ENCODE measurements at regions not wholly inside any gene's neighbourhood (a gene's known extent, or its start where the extent isn't known, plus 50 kb on each side); places are given as distances from the start of the nearest gene placed in this dataset.

DNA sequence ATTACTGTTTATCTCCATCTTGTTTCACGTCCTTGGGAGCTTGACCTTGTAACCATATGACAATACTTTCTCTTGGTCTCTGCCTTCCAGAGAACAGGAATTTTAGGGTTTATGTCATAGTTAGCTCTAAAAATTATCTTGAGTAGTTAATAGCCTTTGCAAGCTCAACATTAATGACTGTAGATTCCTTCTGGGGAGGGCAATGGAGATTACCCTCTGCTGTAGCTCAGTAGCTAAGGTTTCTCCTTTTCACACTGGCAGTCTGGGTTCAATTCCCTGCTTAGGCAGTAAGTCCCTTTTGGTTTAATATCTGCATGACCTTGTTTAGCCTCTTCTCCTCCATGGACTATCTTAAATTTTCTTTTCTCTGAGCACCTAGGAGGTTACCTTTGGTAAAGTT, 181.7 kb upstream of the GPR101 start:
- TF ChIP-seq CREB1 (CRISPR knock-in tag; IDR thresholded peaks at IDR 0.05) (no peak), FOXP1 (CRISPR knock-in tag; IDR thresholded peaks at IDR 0.05; ENCODE audit: borderline replicate concordance) (no peak), SP1 (CRISPR knock-in tag; conservative IDR thresholded peaks at IDR 0.05) (no peak), IRF2 (CRISPR knock-in tag; IDR thresholded peaks at IDR 0.05; ENCODE audit: borderline replicate concordance, low read depth) (no peak), TEAD4 (CRISPR knock-in tag; IDR thresholded peaks at IDR 0.05) (no peak)
- TF ChIP-seq, protein P1, sequence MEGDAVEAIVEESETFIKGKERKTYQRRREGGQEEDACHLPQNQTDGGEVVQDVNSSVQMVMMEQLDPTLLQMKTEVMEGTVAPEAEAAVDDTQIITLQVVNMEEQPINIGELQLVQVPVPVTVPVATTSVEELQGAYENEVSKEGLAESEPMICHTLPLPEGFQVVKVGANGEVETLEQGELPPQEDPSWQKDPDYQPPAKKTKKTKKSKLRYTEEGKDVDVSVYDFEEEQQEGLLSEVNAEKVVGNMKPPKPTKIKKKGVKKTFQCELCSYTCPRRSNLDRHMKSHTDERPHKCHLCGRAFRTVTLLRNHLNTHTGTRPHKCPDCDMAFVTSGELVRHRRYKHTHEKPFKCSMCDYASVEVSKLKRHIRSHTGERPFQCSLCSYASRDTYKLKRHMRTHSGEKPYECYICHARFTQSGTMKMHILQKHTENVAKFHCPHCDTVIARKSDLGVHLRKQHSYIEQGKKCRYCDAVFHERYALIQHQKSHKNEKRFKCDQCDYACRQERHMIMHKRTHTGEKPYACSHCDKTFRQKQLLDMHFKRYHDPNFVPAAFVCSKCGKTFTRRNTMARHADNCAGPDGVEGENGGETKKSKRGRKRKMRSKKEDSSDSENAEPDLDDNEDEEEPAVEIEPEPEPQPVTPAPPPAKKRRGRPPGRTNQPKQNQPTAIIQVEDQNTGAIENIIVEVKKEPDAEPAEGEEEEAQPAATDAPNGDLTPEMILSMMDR (IDR thresholded peaks at IDR 0.05) = no peak
- TF ChIP-seq, protein P2, sequence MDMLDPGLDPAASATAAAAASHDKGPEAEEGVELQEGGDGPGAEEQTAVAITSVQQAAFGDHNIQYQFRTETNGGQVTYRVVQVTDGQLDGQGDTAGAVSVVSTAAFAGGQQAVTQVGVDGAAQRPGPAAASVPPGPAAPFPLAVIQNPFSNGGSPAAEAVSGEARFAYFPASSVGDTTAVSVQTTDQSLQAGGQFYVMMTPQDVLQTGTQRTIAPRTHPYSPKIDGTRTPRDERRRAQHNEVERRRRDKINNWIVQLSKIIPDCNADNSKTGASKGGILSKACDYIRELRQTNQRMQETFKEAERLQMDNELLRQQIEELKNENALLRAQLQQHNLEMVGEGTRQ (CRISPR knock-in tag; IDR thresholded peaks at IDR 0.05) = no peak
- TF ChIP-seq, protein P3, sequence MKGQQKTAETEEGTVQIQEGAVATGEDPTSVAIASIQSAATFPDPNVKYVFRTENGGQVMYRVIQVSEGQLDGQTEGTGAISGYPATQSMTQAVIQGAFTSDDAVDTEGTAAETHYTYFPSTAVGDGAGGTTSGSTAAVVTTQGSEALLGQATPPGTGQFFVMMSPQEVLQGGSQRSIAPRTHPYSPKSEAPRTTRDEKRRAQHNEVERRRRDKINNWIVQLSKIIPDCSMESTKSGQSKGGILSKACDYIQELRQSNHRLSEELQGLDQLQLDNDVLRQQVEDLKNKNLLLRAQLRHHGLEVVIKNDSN (CRISPR knock-in tag; IDR thresholded peaks at IDR 0.05) = no peak
- TF ChIP-seq, protein P4, sequence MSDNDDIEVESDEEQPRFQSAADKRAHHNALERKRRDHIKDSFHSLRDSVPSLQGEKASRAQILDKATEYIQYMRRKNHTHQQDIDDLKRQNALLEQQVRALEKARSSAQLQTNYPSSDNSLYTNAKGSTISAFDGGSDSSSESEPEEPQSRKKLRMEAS (CRISPR knock-in tag; IDR thresholded peaks at IDR 0.05) = no peak
